ENCODE measurements at regions not wholly inside any gene's neighbourhood (a gene's known extent, or its start where the extent isn't known, plus 50 kb on each side); places are given as distances from the start of the nearest gene placed in this dataset.

DNA sequence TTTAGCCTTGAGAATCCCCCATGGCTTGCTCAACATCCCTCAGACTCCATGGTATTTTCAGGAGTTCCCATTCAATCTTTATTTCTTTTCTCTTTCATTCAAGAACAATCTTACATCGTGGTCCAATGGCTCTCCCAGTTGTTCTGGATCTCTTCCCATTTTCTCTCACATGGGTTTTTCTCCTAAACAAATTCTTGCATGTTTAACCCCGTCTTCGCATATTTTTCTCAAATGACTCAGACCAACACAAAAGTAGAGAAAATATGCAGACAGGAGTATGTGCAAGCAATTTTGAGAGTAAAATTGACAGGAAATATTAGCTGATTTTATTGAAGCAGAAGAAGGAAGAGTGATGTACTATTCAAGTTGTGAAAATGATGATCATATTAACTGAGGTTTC lies 396.4 kb upstream of the TRAM1L1 start:
- H3K36me3 ChIP-seq (ENCODE audit: control insufficient read depth, insufficient read depth, low read length), result no peaks in the 10 kb centered on the region
- no peaks in the 10 kb centered on the region for H3K27me3 ChIP-seq (ENCODE audit: control insufficient read depth, insufficient read depth, low read length)
- TF ChIP-seq, protein P1, sequence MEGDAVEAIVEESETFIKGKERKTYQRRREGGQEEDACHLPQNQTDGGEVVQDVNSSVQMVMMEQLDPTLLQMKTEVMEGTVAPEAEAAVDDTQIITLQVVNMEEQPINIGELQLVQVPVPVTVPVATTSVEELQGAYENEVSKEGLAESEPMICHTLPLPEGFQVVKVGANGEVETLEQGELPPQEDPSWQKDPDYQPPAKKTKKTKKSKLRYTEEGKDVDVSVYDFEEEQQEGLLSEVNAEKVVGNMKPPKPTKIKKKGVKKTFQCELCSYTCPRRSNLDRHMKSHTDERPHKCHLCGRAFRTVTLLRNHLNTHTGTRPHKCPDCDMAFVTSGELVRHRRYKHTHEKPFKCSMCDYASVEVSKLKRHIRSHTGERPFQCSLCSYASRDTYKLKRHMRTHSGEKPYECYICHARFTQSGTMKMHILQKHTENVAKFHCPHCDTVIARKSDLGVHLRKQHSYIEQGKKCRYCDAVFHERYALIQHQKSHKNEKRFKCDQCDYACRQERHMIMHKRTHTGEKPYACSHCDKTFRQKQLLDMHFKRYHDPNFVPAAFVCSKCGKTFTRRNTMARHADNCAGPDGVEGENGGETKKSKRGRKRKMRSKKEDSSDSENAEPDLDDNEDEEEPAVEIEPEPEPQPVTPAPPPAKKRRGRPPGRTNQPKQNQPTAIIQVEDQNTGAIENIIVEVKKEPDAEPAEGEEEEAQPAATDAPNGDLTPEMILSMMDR (IDR thresholded peaks at IDR 0.05; ENCODE audit: insufficient read depth, low read depth, low read length), result no peak
- H3K4me3 ChIP-seq (ENCODE audit: low read depth, low read length), result no peak overlapping the region
- ChIA-PET CTCF (no interaction called here), POLR2A (no interaction called here)
- DNase-seq (ENCODE audit: low read depth), result no peak

DNA sequence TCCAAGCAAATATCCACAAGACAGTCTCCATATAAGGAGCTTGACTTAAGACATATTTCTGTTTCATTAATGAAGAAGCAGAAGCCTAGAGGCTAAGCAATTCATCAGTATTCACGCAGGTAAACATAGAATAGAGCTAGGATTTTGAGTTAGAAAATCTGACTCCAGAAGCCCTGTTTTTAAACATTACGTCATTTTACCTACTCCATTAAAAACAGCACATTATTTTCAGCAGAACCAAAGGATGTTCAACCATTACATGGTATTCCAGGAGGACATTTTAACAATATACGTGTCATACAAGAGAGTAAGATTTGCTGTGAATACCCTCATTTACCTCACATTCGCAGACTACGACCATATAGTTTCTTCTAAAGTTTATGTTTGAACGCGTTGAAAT lies 403.3 kb upstream of the TRAM1L1 start:
- Histone ChIP-seq H3K36me3 (ENCODE audit: control insufficient read depth, insufficient read depth, low read length) (no peaks in the 10 kb centered on the region), H3K4me3 (ENCODE audit: low read depth, low read length) (no peak overlapping the region), H3K27me3 (ENCODE audit: control insufficient read depth, insufficient read depth, low read length) (no peaks in the 10 kb centered on the region)
- ChIA-PET CTCF (no interaction called here), POLR2A (no interaction called here)
- TF ChIP-seq, protein P1 (IDR thresholded peaks at IDR 0.05; ENCODE audit: insufficient read depth, low read depth, low read length), result no peak
- DNase-seq (ENCODE audit: low read depth), result no peak

- CTCF ChIA-PET, result no interaction called here
- Histone ChIP-seq H3K27me3 (ENCODE audit: control insufficient read depth, insufficient read depth, low read length) (no peaks in the 10 kb centered on the region), H3K4me3 (ENCODE audit: low read depth, low read length) (no peak overlapping the region), H3K36me3 (ENCODE audit: control insufficient read depth, insufficient read depth, low read length) (no peaks in the 10 kb centered on the region)
- TF ChIP-seq, protein P1 (IDR thresholded peaks at IDR 0.05; ENCODE audit: insufficient read depth, low read depth, low read length), result no peak
- no peak for DNase-seq (ENCODE audit: low read depth)
- POLR2A ChIA-PET, result no interaction called here
Observed at GRCh38 chr4:117489107-117489506, 403.7 kb upstream of the TRAM1L1 start.

DNA sequence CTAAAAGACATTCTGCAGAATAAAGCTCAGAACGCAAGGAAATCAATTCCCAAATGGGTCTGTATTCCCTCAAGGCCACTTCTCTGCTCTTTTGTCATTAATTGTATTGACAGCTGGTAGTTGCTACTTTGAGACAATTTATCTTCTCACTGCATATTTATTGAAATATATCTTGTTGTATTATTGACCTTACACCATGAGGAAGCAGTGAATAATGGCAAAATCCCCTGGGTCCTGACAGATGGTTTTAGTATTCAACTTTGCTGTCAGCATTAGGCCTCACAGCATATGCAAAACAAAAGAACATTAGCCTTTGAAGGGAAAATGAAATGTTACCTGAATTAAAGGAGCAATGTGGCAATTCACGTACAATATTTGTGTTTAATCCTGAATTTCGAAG lies 406.1 kb upstream of the TRAM1L1 start:
- POLR2A ChIA-PET, result no interaction called here
- Histone ChIP-seq H3K4me3 (ENCODE audit: low read depth, low read length) (no peak overlapping the region), H3K36me3 (ENCODE audit: control insufficient read depth, insufficient read depth, low read length) (no peaks in the 10 kb centered on the region), H3K27me3 (ENCODE audit: control insufficient read depth, insufficient read depth, low read length) (no peaks in the 10 kb centered on the region)
- TF ChIP-seq, protein P1 (IDR thresholded peaks at IDR 0.05; ENCODE audit: insufficient read depth, low read depth, low read length), result no peak
- DNase-seq (ENCODE audit: low read depth), result no peak
- CTCF ChIA-PET, result no interaction called here

DNA sequence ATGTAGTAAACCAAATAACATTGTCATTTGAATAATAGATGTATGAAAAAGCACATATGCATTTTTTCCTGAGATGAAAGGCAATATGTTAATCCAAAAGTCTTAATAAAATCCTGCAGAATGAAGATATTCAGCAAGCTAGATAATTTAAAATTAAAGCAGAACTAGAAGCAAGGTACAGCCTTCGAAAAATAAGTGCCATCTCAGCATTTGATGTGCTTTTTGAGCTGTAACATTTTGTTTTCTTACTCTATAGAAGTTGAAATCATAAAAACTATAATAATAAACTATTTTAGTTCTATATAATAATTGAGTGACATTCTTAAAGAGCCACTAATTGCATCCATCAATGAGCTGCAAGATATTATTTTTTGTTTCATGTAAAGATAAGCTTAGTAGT lies 410.4 kb upstream of the TRAM1L1 start:
- DNase-seq (ENCODE audit: low read depth), result no peak
- POLR2A ChIA-PET, result no interaction called here
- no peak overlapping the region for H3K4me3 ChIP-seq (ENCODE audit: low read depth, low read length)
- H3K36me3 ChIP-seq (ENCODE audit: control insufficient read depth, insufficient read depth, low read length), result no peaks in the 10 kb centered on the region
- TF ChIP-seq, protein P1 (IDR thresholded peaks at IDR 0.05; ENCODE audit: insufficient read depth, low read depth, low read length), result no peak
- CTCF ChIA-PET, result interaction anchor here (1.6 kb wide), 1 partner anchor 729 kb away, joined by 3 read pairs; no protein-coding TSS in a partner anchor
- H3K27me3 ChIP-seq (ENCODE audit: control insufficient read depth, insufficient read depth, low read length), result no peaks in the 10 kb centered on the region

Measured in BJ (cell line).